CD14-positive monocyte (primary cell): ENCODE measurements at regions not wholly inside any gene's neighbourhood (a gene's known extent, or its start where the extent isn't known, plus 50 kb on each side); places are given as distances from the start of the nearest gene placed in this dataset.

Experiments used
- DNase-seq, 3 donors: peaks; one replicate each; pipeline ENCODE4 v3.0.0-alpha.2; 2011 to 2022
- H2AFZ ChIP-seq: 2 replicates; pipeline ENCODE4 v1.6.0; 2012; ENCODE audit warnings: mild to moderate bottlenecking, low read depth, low read length, inconsistent platforms; ENCODE audit not compliant: insufficient read depth, poor library complexity, severe bottlenecking
- H3K27ac ChIP-seq, 2 donors: 1 replicate in 1 of 2; 2 replicates in 1 of 2; pipeline ENCODE4 v1.5.1; 2012 to 2013; ENCODE audit warnings: low read length in 2 of 2, control low read depth in 1 of 2, inconsistent platforms in 1 of 2, low read depth in 1 of 2, mild to moderate bottlenecking in 1 of 2
- H3K27me3 ChIP-seq, 2 donors: one replicate each; pipeline versions ENCODE4 v1.6.0 to v1.6.1; 2011 to 2013; ENCODE audit warnings: low read length in 2 of 2; ENCODE audit not compliant: control insufficient read depth in 2 of 2, insufficient read depth in 2 of 2
- H3K36me3 ChIP-seq, 2 donors: replicated peaks in 1 of 2; 1 replicate in 1 of 2; 2 replicates in 1 of 2; pipeline versions ENCODE4 v1.5.1 to v1.6.1; 2012 to 2013; ENCODE audit warnings: low read length in 2 of 2, control low read depth in 1 of 2, inconsistent platforms in 1 of 2, mild to moderate bottlenecking in 1 of 2; ENCODE audit not compliant: insufficient read depth in 2 of 2, control insufficient read depth in 1 of 2
- H3K4me1 ChIP-seq, 2 donors: 1 replicate in 1 of 2; 2 replicates in 1 of 2; pipeline versions ENCODE4 v1.5.1 to v1.6.1; 2012 to 2013; ENCODE audit warnings: low read length in 2 of 2, control low read depth in 1 of 2, inconsistent platforms in 1 of 2, mild to moderate bottlenecking in 1 of 2, moderate library complexity in 1 of 2; ENCODE audit not compliant: insufficient read depth in 2 of 2, control insufficient read depth in 1 of 2
- H3K4me2 ChIP-seq: replicated peaks from 2 replicates; pipeline ENCODE3; 2012; ENCODE audit warnings: low read length, moderate library complexity, mild to moderate bottlenecking; ENCODE audit not compliant: poor library complexity, severe bottlenecking; ENCODE audit errors: extremely low read depth
- H3K4me3 ChIP-seq, 3 experiments: fragments of 200-600 bp in 1 of 3; sonication (generic) in 1 of 3; replicated peaks in 1 of 3; 1 replicate in 2 of 3; 2 replicates in 1 of 3; pipeline ENCODE4 v1.5.1; 2011 to 2013; ENCODE audit warnings: low read length in 3 of 3, mild to moderate bottlenecking in 3 of 3, control low read depth in 2 of 3, low read depth in 2 of 3, inconsistent platforms in 1 of 3, moderate library complexity in 1 of 3
- H3K79me2 ChIP-seq: 2 replicates; pipeline ENCODE4 v1.6.0; 2012; ENCODE audit warnings: mild to moderate bottlenecking, control low read depth, inconsistent platforms, low read length, moderate library complexity; ENCODE audit not compliant: insufficient read depth
- H3K9ac ChIP-seq: 2 replicates; pipeline ENCODE4 v1.6.0; 2017; ENCODE audit warnings: low read length, mild to moderate bottlenecking; ENCODE audit not compliant: insufficient read depth, poor library complexity, severe bottlenecking
- H3K9me3 ChIP-seq, 2 donors: replicated peaks in 1 of 2; 1 replicate in 1 of 2; 2 replicates in 1 of 2; pipeline versions ENCODE4 v1.5.1 to v1.6.1; 2012 to 2013; ENCODE audit warnings: low read length in 2 of 2, control low read depth in 1 of 2; ENCODE audit not compliant: control insufficient read depth in 1 of 2, insufficient read depth in 1 of 2
- H4K20me1 ChIP-seq: 2 replicates; pipeline ENCODE4 v1.6.0; 2012; ENCODE audit warnings: mild to moderate bottlenecking, low read length, control low read depth, moderate library complexity; ENCODE audit not compliant: insufficient read depth
- H3K27ac Mint-ChIP-seq, 7 donors: one replicate each; pipeline ENCODE4 v1.8.0; 2020; ENCODE audit warnings: mild to moderate bottlenecking in 7 of 7, mixed read lengths in 7 of 7, moderate library complexity in 6 of 7, inconsistent platforms in 2 of 7
- H3K27me3 Mint-ChIP-seq, 3 donors: one replicate each; pipeline ENCODE4 v1.8.0; 2021 to 2022; ENCODE audit warnings: low read depth in 3 of 3, mild to moderate bottlenecking in 3 of 3, mixed read lengths in 3 of 3, moderate library complexity in 3 of 3, inconsistent platforms in 1 of 3
- H3K36me3 Mint-ChIP-seq, 2 donors: one replicate each; pipeline ENCODE4 v1.8.0; 2020; ENCODE audit warnings: mixed read lengths in 2 of 2, inconsistent platforms in 1 of 2, mild to moderate bottlenecking in 1 of 2
- H3K4me1 Mint-ChIP-seq: one replicate; pipeline ENCODE4 v1.8.0; 2020; ENCODE audit warnings: mild to moderate bottlenecking, mixed read lengths
- H3K4me3 Mint-ChIP-seq, 2 donors: one replicate each; pipeline ENCODE4 v1.8.0; 2020; ENCODE audit warnings: mild to moderate bottlenecking in 2 of 2, mixed read lengths in 2 of 2, moderate library complexity in 1 of 2
- H3K9me3 Mint-ChIP-seq, 7 donors: one replicate each; pipeline ENCODE4 v1.8.0; 2020 to 2022; ENCODE audit warnings: mixed read lengths in 7 of 7, mild to moderate bottlenecking in 6 of 7, moderate library complexity in 6 of 7, inconsistent platforms in 2 of 7
- WGBS: methylation state at CpG from one replicate; pipeline ENCODE4 v1.1.5; 2013; ENCODE audit warnings: missing lambda C conversion rate; ENCODE audit not compliant: insufficient coverage; 5-methylcytosine and 5-hydroxymethylcytosine counted together
- intact Hi-C, 2 donors: fragments of 100-400 bp; cut with micrococcal nuclease; formaldehyde crosslinking; loops; one replicate each; pipeline versions ENCODE4 v1.15.0 to v1.15.1; 2023
- TF ChIP-seq, protein P1 (sequence below): fragments of 200-600 bp; IDR thresholded peaks from one replicate; pipeline ENCODE4 v1.8.0; 2022; ENCODE audit warnings: antibody characterized with exemption, mild to moderate bottlenecking

DNA sequence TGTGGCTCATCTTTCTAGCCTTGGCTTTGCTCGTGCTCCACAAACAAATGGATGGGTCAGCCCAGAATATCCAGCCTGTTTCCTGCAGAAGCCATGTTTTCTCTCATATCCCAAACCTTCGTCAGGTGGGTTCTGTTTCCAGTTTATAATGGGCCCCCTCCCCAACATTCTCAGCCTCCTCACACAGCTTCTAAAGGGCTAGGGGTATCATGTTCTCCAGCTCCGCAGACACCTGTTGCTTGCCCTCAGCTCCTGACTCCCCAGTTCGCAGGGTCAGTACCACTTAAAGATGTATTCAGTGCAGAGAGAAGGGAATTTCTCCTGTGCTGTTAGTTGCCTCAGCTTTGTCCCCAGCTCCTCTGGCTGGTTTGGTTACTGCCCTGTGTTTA is 447.3 kb upstream of the JARID2 start:
- Mint-ChIP-seq H3K4me3 (no peak overlapping the region), H3K4me1 (peaks cover 13% of the 10 kb centered on the region), H3K27ac (peak overlapping the region in 1 of 7 donors; percentile 36), H3K27me3 (peaks cover 0 to 3% (median 2%) of the 10 kb centered on the region in 3 donors), H3K9me3 (peaks cover 0 to 5% (median 2%) of the 10 kb centered on the region in 7 donors), H3K36me3 (no peaks in the 10 kb centered on the region)
- 100% methylated on average over 1 of the region's 4 CpGs for WGBS
- no peak for DNase-seq
- Histone ChIP-seq H3K27me3 (no peaks in the 10 kb centered on the region), H3K79me2 (no peaks in the 10 kb centered on the region), H3K27ac (no peak overlapping the region), H3K36me3 (no peaks in the 10 kb centered on the region), H3K9me3 (no peaks in the 10 kb centered on the region), H3K4me3 (no peak overlapping the region), H3K4me1 (peaks cover 4 to 9% of the 10 kb centered on the region in 2 donors), H4K20me1 (no peaks in the 10 kb centered on the region), H2AFZ (no peak overlapping the region), H3K9ac (no peak overlapping the region), H3K4me2 (no peak overlapping the region)
- TF ChIP-seq, protein P1, sequence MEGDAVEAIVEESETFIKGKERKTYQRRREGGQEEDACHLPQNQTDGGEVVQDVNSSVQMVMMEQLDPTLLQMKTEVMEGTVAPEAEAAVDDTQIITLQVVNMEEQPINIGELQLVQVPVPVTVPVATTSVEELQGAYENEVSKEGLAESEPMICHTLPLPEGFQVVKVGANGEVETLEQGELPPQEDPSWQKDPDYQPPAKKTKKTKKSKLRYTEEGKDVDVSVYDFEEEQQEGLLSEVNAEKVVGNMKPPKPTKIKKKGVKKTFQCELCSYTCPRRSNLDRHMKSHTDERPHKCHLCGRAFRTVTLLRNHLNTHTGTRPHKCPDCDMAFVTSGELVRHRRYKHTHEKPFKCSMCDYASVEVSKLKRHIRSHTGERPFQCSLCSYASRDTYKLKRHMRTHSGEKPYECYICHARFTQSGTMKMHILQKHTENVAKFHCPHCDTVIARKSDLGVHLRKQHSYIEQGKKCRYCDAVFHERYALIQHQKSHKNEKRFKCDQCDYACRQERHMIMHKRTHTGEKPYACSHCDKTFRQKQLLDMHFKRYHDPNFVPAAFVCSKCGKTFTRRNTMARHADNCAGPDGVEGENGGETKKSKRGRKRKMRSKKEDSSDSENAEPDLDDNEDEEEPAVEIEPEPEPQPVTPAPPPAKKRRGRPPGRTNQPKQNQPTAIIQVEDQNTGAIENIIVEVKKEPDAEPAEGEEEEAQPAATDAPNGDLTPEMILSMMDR = no peak
- intact Hi-C loops = no loop called here

DNA sequence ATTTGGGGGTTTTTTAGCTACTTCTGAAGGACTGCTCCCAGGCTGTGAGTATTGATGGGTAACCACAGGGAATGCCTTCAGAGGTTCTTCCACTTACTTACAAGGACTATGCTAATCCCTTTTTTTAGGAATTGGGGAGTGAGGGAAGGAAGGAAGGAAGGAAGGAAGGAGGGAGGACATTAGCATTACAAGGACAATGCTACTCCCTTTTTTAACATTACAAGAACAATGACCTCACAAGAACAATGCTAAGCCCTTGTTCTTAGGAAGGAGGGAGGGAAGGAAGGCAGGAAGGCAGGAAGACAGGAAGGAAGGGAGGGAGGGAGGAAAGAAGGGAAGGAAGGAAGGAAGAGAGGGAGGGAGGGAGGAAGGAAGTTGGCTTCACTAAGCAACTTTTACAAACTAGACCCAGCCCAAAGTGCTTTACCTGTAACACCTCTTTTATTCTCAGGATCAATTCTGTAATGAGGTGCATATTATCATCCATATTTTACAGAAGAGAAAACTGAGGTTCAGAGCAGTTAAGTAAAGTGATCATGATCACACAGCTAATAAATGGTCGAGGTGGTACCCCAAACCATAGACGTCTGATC is 446.8 kb upstream of the JARID2 start:
- Histone ChIP-seq H3K27me3 (no peaks in the 10 kb centered on the region), H3K4me3 (no peak overlapping the region), H4K20me1 (no peaks in the 10 kb centered on the region), H3K9me3 (no peaks in the 10 kb centered on the region), H3K79me2 (no peaks in the 10 kb centered on the region), H3K27ac (no peak overlapping the region), H2AFZ (no peak overlapping the region), H3K4me1 (peaks cover 8 to 14% of the 10 kb centered on the region in 2 donors), H3K36me3 (no peaks in the 10 kb centered on the region), H3K9ac (no peak overlapping the region), H3K4me2 (no peak overlapping the region)
- Mint-ChIP-seq H3K9me3 (peaks cover 0 to 3% (median 2%) of the 10 kb centered on the region in 7 donors), H3K4me3 (no peak overlapping the region), H3K4me1 (peaks cover 18% of the 10 kb centered on the region), H3K36me3 (no peaks in the 10 kb centered on the region), H3K27me3 (peaks cover 2 to 3% (median 2%) of the 10 kb centered on the region in 3 donors), H3K27ac (peak overlapping the region in 2 of 7 donors; percentile 23 to 41)
- TF ChIP-seq, protein P1 = no peak
- intact Hi-C loops = no loop called here
- DNase-seq = no peak
- no CpG with 5 or more reads among the region's 2 CpGs for WGBS
